ENCODE measurements at regions not wholly inside any gene's neighbourhood (a gene's known extent, or its start where the extent isn't known, plus 50 kb on each side); places are given as distances from the start of the nearest gene placed in this dataset.

- DNase-seq (ENCODE audit: low read depth): no peak
- H3K4me3 ChIP-seq (ENCODE audit: low read length): no peak overlapping the region
- no peak for TF ChIP-seq CTCF (IDR thresholded peaks at IDR 0.05; ENCODE audit: insufficient read depth, low read depth, low read length, missing control alignments)
These were observed 170.6 kb downstream of the RBFOX3 start for GRCh38 chr17:79440251-79440650.

- no peak overlapping the region for H3K4me3 ChIP-seq (ENCODE audit: low read length)
- no peak for DNase-seq (ENCODE audit: low read depth)
- no peak for TF ChIP-seq CTCF (IDR thresholded peaks at IDR 0.05; ENCODE audit: insufficient read depth, low read depth, low read length, missing control alignments)
These were observed 171.4 kb downstream of the RBFOX3 start for GRCh38 chr17:79439493-79439892.

- TF ChIP-seq CTCF (IDR thresholded peaks at IDR 0.05; ENCODE audit: insufficient read depth, low read depth, low read length, missing control alignments): no peak
- no peak overlapping the region for H3K4me3 ChIP-seq (ENCODE audit: low read length)
- DNase-seq (ENCODE audit: low read depth): no peak
These were observed 172.1 kb downstream of the RBFOX3 start for GRCh38 chr17:79438546-79439334.

- H3K4me3 ChIP-seq (ENCODE audit: low read length): no peak overlapping the region
- no peak for TF ChIP-seq CTCF (IDR thresholded peaks at IDR 0.05; ENCODE audit: insufficient read depth, low read depth, low read length, missing control alignments)
- DNase-seq (ENCODE audit: low read depth): no peak
These were observed 172.8 kb downstream of the RBFOX3 start for GRCh38 chr17:79438058-79438457.

GRCh38 chr17:79437081-79437480, 173.8 kb downstream of the RBFOX3 start:
- no peak for TF ChIP-seq CTCF (IDR thresholded peaks at IDR 0.05; ENCODE audit: insufficient read depth, low read depth, low read length, missing control alignments)
- no peak for DNase-seq (ENCODE audit: low read depth)
- H3K4me3 ChIP-seq (ENCODE audit: low read length): no peak overlapping the region

GRCh38 chr17:79435962-79436361, 174.9 kb downstream of the RBFOX3 start:
- no peak for DNase-seq (ENCODE audit: low read depth)

More at GRCh38 chr17:79435962-79436361, 174.9 kb downstream of the RBFOX3 start:
- no peak for TF ChIP-seq CTCF (IDR thresholded peaks at IDR 0.05; ENCODE audit: insufficient read depth, low read depth, low read length, missing control alignments)
- H3K4me3 ChIP-seq (ENCODE audit: low read length): no peak overlapping the region
